Osteocyte (in vitro differentiated cells): ENCODE measurements at regions not wholly inside any gene's neighbourhood (a gene's known extent, or its start where the extent isn't known, plus 50 kb on each side); places are given as distances from the start of the nearest gene placed in this dataset.

Experiments
- DNase-seq: peaks from one replicate; pipeline ENCODE4 v3.0.0; 2021; ENCODE audit warnings: mixed read lengths; ENCODE audit not compliant: unreplicated experiment; ENCODE audit errors: extremely low spot score
- H3K27ac Mint-ChIP-seq: one replicate; pipeline ENCODE4 v1.8.0; 2021; ENCODE audit warnings: mild to moderate bottlenecking, mixed read lengths; ENCODE audit not compliant: unreplicated experiment
- H3K27me3 Mint-ChIP-seq: one replicate; pipeline ENCODE4 v1.8.0; 2021; ENCODE audit warnings: mixed read lengths; ENCODE audit not compliant: unreplicated experiment
- H3K36me3 Mint-ChIP-seq: one replicate; pipeline ENCODE4 v1.8.0; 2021; ENCODE audit warnings: mixed read lengths; ENCODE audit not compliant: unreplicated experiment
- H3K4me1 Mint-ChIP-seq: one replicate; pipeline ENCODE4 v1.8.0; 2021; ENCODE audit warnings: mixed read lengths; ENCODE audit not compliant: unreplicated experiment
- H3K4me3 Mint-ChIP-seq: one replicate; pipeline ENCODE4 v1.8.0; 2021; ENCODE audit warnings: mild to moderate bottlenecking, moderate library complexity, mixed read lengths; ENCODE audit not compliant: unreplicated experiment
- H3K9me3 Mint-ChIP-seq: one replicate; pipeline ENCODE4 v1.8.0; 2021; ENCODE audit warnings: mixed read lengths; ENCODE audit not compliant: unreplicated experiment
- TF ChIP-seq, protein P1 (sequence below): fragments of 200-600 bp; sonication (generic); IDR thresholded peaks from 2 replicates; pipeline ENCODE4 v1.5.0; 2021; ENCODE audit warnings: antibody characterized with exemption, mild to moderate bottlenecking, moderate library complexity

DNA sequence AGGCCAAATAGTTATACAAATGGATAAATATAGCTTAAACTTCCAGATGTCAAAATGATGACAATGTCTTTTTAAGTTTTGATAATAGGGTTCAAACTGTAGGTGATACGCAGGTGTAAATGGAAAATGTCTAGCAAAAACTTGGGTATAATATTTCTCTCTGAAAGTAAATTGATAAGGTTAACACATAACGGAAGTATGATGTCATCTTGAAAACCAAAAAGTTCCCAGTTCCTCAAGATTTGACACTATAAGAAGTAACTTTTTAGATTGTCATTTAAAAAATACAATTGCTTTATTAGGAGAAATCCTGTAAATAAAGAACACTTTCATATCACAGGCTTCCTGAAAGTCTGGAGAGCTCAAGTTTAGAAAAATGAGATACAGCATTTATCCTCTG lies 483.4 kb downstream of the FRK start:
- Mint-ChIP-seq H3K36me3 (no peaks in the 10 kb centered on the region), H3K4me3 (no peak overlapping the region), H3K4me1 (no peaks in the 10 kb centered on the region), H3K9me3 (no peaks in the 10 kb centered on the region), H3K27ac (no peak overlapping the region), H3K27me3 (peaks cover 2% of the 10 kb centered on the region)
- TF ChIP-seq, protein P1, sequence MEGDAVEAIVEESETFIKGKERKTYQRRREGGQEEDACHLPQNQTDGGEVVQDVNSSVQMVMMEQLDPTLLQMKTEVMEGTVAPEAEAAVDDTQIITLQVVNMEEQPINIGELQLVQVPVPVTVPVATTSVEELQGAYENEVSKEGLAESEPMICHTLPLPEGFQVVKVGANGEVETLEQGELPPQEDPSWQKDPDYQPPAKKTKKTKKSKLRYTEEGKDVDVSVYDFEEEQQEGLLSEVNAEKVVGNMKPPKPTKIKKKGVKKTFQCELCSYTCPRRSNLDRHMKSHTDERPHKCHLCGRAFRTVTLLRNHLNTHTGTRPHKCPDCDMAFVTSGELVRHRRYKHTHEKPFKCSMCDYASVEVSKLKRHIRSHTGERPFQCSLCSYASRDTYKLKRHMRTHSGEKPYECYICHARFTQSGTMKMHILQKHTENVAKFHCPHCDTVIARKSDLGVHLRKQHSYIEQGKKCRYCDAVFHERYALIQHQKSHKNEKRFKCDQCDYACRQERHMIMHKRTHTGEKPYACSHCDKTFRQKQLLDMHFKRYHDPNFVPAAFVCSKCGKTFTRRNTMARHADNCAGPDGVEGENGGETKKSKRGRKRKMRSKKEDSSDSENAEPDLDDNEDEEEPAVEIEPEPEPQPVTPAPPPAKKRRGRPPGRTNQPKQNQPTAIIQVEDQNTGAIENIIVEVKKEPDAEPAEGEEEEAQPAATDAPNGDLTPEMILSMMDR, result no peak
- no peak for DNase-seq

DNA sequence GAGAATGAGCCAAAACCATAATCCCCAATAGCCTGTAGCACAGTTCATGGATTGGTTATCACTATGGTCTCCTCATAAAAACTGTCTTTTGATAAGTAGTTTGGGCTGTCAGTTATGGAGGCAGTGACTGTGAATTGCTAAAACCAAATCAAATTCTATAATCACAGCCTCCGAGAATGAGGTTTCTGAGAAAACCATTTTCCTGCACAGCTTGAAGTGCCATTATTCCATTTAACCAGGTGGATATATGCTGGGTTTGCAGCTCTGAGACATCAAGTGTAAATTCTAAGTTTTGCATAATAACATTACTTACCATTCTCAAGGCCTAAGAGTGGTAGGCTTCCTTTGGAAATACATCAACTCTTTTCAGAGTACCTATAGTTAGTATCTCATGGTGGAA lies 485.4 kb downstream of the FRK start:
- Mint-ChIP-seq H3K27ac (no peak overlapping the region), H3K4me1 (peaks cover 2% of the 10 kb centered on the region), H3K4me3 (no peak overlapping the region), H3K27me3 (peaks cover 2% of the 10 kb centered on the region), H3K36me3 (no peaks in the 10 kb centered on the region), H3K9me3 (no peaks in the 10 kb centered on the region)
- DNase-seq, result no peak
- TF ChIP-seq, protein P1, result no peak

DNA sequence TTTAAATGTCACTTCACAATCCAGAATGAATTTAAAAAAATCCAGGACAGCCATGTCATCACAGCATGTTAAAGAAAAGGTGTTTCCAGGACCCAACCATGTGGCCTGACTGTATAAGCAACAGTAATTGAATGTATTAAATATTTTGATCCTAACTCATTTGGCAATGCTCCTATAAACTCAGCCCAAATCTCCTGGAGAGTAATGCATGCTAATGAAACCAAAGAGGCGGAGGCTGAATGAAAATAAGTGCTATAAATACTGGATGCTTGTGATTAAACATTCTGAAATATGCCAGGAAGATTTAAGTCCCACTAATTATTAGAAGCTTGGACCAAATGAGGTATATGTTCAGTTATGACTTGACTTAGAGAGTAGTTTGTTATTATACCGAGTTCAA lies 486.8 kb downstream of the FRK start:
- no peak overlapping the region for H3K27ac Mint-ChIP-seq
- no peaks in the 10 kb centered on the region for H3K9me3 Mint-ChIP-seq
- peaks cover 2% of the 10 kb centered on the region for H3K27me3 Mint-ChIP-seq
- H3K4me1 Mint-ChIP-seq, result peaks cover 3% of the 10 kb centered on the region
- H3K36me3 Mint-ChIP-seq, result no peaks in the 10 kb centered on the region
- DNase-seq, result no peak
- no peak overlapping the region for H3K4me3 Mint-ChIP-seq
- TF ChIP-seq, protein P1, result no peak

DNA sequence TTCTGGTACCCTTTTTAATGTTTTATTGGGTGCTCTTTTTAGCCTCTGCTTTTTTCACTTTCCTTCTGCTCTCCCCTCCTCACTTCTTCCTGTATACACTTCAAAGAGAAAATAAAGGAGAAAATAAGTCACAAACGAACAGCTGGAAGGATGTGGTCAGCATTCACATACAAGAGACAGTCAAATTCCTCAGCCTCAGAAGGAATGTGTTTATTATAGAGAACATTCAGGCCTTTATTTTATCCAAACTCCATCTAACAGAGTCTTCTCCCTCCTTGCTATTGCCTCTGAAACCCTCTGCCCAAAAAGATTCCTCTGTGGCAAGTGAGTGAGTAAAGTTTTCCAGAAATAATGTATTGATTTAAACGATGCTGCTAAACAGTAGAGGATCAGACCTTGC lies 490.4 kb downstream of the FRK start:
- Mint-ChIP-seq H3K27me3 (peaks cover 6% of the 10 kb centered on the region), H3K4me1 (peaks cover 3% of the 10 kb centered on the region), H3K9me3 (no peaks in the 10 kb centered on the region), H3K27ac (no peak overlapping the region), H3K36me3 (no peaks in the 10 kb centered on the region), H3K4me3 (no peak overlapping the region)
- no peak for DNase-seq
- TF ChIP-seq, protein P1, result no peak

- DNase-seq, result no peak
- Mint-ChIP-seq H3K27me3 (peaks cover 7% of the 10 kb centered on the region), H3K36me3 (no peaks in the 10 kb centered on the region), H3K9me3 (no peaks in the 10 kb centered on the region), H3K4me3 (no peak overlapping the region), H3K4me1 (no peaks in the 10 kb centered on the region), H3K27ac (no peak overlapping the region)
- TF ChIP-seq, protein P1, result no peak
These were observed 506.6 kb downstream of the FRK start for GRCh38 chr6:115554060-115554459.
